ENCODE measurements at regions not wholly inside any gene's neighbourhood (a gene's known extent, or its start where the extent isn't known, plus 50 kb on each side); places are given as distances from the start of the nearest gene placed in this dataset.
A peak's percentile ranks its signal among the peaks of the same experiment; 100 is the strongest.

GRCh38 chr12:100675432-100675831, 101.9 kb downstream of the GAS2L3 start:
- peak; percentile 44 for DNase-seq

- DNase-seq = no peak
These were observed 107.6 kb downstream of the GAS2L3 start for GRCh38 chr12:100681074-100681473.

GRCh38 chr12:100682178-100682577, 108.7 kb downstream of the GAS2L3 start:
- DNase-seq = no peak

- no peak for DNase-seq
These were observed 106.9 kb upstream of the ANO4 start for GRCh38 chr12:100687686-100688085.

- DNase-seq = peak; percentile 77
These were observed 106.1 kb upstream of the ANO4 start for GRCh38 chr12:100688451-100688864.

GRCh38 chr12:100692502-100692901, 102.1 kb upstream of the ANO4 start:
- no peak for DNase-seq

GRCh38 chr12:100698518-100698917, 96.1 kb upstream of the ANO4 start:
- no peak for DNase-seq

- no peak for DNase-seq
These were observed 95.4 kb upstream of the ANO4 start for GRCh38 chr12:100699209-100699608.

- DNase-seq = no peak
These were observed 91.2 kb upstream of the ANO4 start for GRCh38 chr12:100703337-100703736.

- no peak for DNase-seq
These were observed 90.7 kb upstream of the ANO4 start for GRCh38 chr12:100703868-100704267.

- DNase-seq = peak; percentile 76
These were observed 88.5 kb upstream of the ANO4 start for GRCh38 chr12:100706033-100706432.

- no peak for DNase-seq
These were observed 86.0 kb upstream of the ANO4 start for GRCh38 chr12:100708591-100708990.

- no peak for DNase-seq
These were observed 78.3 kb upstream of the ANO4 start for GRCh38 chr12:100715976-100716944.

GRCh38 chr12:100716945-100717732, 77.4 kb upstream of the ANO4 start:
- DNase-seq = no peak

GRCh38 chr12:100717733-100718067, 76.9 kb upstream of the ANO4 start:
- no peak for DNase-seq

- DNase-seq = no peak
These were observed 76.4 kb upstream of the ANO4 start for GRCh38 chr12:100718187-100718586.

- no peak for DNase-seq
These were observed 74.4 kb upstream of the ANO4 start for GRCh38 chr12:100720016-100720654.

GRCh38 chr12:100721169-100721568, 73.4 kb upstream of the ANO4 start:
- DNase-seq = no peak

- DNase-seq = peak; percentile 88
These were observed 70.5 kb upstream of the ANO4 start for GRCh38 chr12:100724071-100724470.

- no peak for DNase-seq
These were observed 60.6 kb upstream of the ANO4 start for GRCh38 chr12:100733817-100734593.

- no peak for DNase-seq
These were observed 57.4 kb upstream of the ANO4 start for GRCh38 chr12:100737168-100737567.

GRCh38 chr12:100738086-100738485, 56.5 kb upstream of the ANO4 start:
- DNase-seq = no peak

Data from DMS79 (cell line).